WTC11 (cell line): ENCODE measurements at regions not wholly inside any gene's neighbourhood (a gene's known extent, or its start where the extent isn't known, plus 50 kb on each side); places are given as distances from the start of the nearest gene placed in this dataset.

Source experiments
- CTCF ChIP-seq: fragments of 200-600 bp; IDR thresholded peaks from 2 replicates; pipeline ENCODE4 v1.8.0; 2022; ENCODE audit warnings: antibody characterized with exemption
- TF ChIP-seq, protein P1 (sequence below): fragments of 250-450 bp; sonication (Bioruptor Pico); IDR thresholded peaks from 2 replicates; pipeline ENCODE4 v1.9.0; 2021; ENCODE audit warnings: mild to moderate bottlenecking
- TF ChIP-seq, protein P2 (sequence below): sonication (generic); formaldehyde crosslinking; conservative IDR thresholded peaks from 2 replicates; pipeline ENCODE4 v1.8.1; 2023; ENCODE audit warnings: mild to moderate bottlenecking, low read depth, missing genetic modification reagents, moderate library complexity

DNA sequence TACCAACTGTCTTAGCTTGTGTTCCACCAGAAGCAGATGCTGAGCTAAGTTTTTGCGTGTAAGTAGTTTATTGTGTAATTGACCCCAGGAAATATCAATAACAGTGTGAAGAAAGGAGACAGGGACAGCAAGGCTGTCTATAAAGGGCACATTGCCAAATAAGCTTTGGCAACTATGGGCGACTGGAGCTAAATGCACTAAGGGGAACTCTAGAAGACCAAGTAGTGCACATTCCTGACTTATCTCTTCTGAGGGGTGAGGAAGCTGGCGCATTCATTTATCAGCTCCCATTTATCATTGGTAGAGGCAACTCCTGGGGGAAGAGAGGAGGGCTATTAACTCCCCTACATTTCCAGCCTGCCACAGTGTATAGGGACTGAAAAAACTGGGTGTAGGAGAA lies 135.0 kb downstream of the DLEU7 start:
- TF ChIP-seq CTCF: no peak
- TF ChIP-seq, protein P1, sequence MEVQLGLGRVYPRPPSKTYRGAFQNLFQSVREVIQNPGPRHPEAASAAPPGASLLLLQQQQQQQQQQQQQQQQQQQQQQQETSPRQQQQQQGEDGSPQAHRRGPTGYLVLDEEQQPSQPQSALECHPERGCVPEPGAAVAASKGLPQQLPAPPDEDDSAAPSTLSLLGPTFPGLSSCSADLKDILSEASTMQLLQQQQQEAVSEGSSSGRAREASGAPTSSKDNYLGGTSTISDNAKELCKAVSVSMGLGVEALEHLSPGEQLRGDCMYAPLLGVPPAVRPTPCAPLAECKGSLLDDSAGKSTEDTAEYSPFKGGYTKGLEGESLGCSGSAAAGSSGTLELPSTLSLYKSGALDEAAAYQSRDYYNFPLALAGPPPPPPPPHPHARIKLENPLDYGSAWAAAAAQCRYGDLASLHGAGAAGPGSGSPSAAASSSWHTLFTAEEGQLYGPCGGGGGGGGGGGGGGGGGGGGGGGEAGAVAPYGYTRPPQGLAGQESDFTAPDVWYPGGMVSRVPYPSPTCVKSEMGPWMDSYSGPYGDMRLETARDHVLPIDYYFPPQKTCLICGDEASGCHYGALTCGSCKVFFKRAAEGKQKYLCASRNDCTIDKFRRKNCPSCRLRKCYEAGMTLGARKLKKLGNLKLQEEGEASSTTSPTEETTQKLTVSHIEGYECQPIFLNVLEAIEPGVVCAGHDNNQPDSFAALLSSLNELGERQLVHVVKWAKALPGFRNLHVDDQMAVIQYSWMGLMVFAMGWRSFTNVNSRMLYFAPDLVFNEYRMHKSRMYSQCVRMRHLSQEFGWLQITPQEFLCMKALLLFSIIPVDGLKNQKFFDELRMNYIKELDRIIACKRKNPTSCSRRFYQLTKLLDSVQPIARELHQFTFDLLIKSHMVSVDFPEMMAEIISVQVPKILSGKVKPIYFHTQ (CRISPR knock-in tag): no peak
- TF ChIP-seq, protein P2, sequence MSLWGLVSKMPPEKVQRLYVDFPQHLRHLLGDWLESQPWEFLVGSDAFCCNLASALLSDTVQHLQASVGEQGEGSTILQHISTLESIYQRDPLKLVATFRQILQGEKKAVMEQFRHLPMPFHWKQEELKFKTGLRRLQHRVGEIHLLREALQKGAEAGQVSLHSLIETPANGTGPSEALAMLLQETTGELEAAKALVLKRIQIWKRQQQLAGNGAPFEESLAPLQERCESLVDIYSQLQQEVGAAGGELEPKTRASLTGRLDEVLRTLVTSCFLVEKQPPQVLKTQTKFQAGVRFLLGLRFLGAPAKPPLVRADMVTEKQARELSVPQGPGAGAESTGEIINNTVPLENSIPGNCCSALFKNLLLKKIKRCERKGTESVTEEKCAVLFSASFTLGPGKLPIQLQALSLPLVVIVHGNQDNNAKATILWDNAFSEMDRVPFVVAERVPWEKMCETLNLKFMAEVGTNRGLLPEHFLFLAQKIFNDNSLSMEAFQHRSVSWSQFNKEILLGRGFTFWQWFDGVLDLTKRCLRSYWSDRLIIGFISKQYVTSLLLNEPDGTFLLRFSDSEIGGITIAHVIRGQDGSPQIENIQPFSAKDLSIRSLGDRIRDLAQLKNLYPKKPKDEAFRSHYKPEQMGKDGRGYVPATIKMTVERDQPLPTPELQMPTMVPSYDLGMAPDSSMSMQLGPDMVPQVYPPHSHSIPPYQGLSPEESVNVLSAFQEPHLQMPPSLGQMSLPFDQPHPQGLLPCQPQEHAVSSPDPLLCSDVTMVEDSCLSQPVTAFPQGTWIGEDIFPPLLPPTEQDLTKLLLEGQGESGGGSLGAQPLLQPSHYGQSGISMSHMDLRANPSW (CRISPR knock-in tag): no peak
